Myocyte (in vitro differentiated cells): ENCODE measurements at regions not wholly inside any gene's neighbourhood (a gene's known extent, or its start where the extent isn't known, plus 50 kb on each side); places are given as distances from the start of the nearest gene placed in this dataset.

ENCODE experiments used
- DNase-seq: peaks from one replicate; pipeline ENCODE4 v3.0.0-alpha.2; 2012; ENCODE audit warnings: low read depth

GRCh38 chr18:8536231-8536630, 73.0 kb upstream of the RAB12 start:
- no peak for DNase-seq

GRCh38 chr18:8536922-8537321, 72.3 kb upstream of the RAB12 start:
- DNase-seq = no peak

GRCh38 chr18:8537400-8537799, 71.8 kb upstream of the RAB12 start:
- DNase-seq = no peak

GRCh38 chr18:8538935-8539334, 70.3 kb upstream of the RAB12 start:
- DNase-seq = no peak

- DNase-seq = no peak
These were observed 62.6 kb upstream of the RAB12 start for GRCh38 chr18:8546677-8547076.

GRCh38 chr18:8548186-8548585, 61.1 kb upstream of the RAB12 start:
- DNase-seq = peak; percentile 84

GRCh38 chr18:8549254-8549757, 59.9 kb upstream of the RAB12 start:
- DNase-seq = no peak

GRCh38 chr18:8552151-8552550, 57.1 kb upstream of the RAB12 start:
- DNase-seq = no peak

GRCh38 chr18:8554354-8554753, 54.9 kb upstream of the RAB12 start:
- DNase-seq = no peak

GRCh38 chr18:8556424-8556823, 52.8 kb upstream of the RAB12 start:
- DNase-seq = peak; percentile 45
